Fibroblast of lung (primary cell): ENCODE measurements at regions not wholly inside any gene's neighbourhood (a gene's known extent, or its start where the extent isn't known, plus 50 kb on each side); places are given as distances from the start of the nearest gene placed in this dataset.
A peak's percentile ranks its signal among the peaks of the same experiment; 100 is the strongest.

Experiments
- EZH2 ChIP-seq: IDR thresholded peaks from 2 replicates; pipeline ENCODE4 v1.5.1; 2012; ENCODE audit warnings: low read length, control low read depth, mild to moderate bottlenecking; ENCODE audit errors: missing control alignments
- TF ChIP-seq, protein P1 (sequence below), 2 donors: IDR thresholded peaks in 1 of 2; conservative IDR thresholded peaks in 1 of 2; 1 replicate in 1 of 2; 2 replicates in 1 of 2; pipeline ENCODE4 v1.5.1; 2011 to 2012; ENCODE audit warnings: low read length in 2 of 2, control low read depth in 1 of 2, inconsistent platforms in 1 of 2, low read depth in 1 of 2, mild to moderate bottlenecking in 1 of 2

DNA sequence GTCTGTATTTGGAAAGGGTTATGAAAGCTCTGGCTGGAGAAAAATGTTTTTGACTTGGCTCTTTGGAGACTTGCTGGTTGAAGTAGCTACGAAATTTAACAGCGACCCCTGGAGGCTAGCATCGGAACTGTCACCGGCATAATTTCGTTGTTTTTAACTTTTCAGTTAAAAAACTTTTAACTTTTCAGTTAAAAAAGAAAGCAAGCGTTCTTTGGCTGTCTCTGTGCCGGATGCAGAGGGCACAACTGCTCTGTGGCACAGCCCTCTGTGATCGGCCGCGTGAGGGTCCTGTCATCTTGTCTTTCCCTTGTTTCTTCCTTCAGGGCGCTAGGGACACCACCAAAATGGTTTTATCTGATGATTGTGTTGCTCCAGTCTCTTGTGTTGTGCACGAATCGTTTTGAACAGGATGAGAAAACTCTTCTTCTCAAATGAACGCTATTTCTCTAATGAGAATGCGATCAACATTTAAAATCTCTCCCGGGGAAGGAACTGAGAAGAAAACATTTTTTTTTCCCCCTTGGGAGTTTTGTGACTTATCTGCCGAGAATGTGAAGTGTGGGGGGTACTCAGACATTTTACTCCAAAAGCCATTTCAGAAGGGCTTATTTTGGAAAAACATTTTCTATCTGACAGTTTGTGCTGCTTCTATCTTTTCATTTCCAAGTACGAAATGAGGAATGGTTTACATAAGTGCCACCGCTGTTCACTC is 57.1 kb downstream of the ADCYAP1 start:
- TF ChIP-seq, protein P1, sequence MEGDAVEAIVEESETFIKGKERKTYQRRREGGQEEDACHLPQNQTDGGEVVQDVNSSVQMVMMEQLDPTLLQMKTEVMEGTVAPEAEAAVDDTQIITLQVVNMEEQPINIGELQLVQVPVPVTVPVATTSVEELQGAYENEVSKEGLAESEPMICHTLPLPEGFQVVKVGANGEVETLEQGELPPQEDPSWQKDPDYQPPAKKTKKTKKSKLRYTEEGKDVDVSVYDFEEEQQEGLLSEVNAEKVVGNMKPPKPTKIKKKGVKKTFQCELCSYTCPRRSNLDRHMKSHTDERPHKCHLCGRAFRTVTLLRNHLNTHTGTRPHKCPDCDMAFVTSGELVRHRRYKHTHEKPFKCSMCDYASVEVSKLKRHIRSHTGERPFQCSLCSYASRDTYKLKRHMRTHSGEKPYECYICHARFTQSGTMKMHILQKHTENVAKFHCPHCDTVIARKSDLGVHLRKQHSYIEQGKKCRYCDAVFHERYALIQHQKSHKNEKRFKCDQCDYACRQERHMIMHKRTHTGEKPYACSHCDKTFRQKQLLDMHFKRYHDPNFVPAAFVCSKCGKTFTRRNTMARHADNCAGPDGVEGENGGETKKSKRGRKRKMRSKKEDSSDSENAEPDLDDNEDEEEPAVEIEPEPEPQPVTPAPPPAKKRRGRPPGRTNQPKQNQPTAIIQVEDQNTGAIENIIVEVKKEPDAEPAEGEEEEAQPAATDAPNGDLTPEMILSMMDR (conservative IDR thresholded peaks at IDR 0.05 in 1 of 2, IDR thresholded peaks at IDR 0.05 in 1 of 2; ENCODE audit: low read depth in 1 of 2, low read length in 2 of 2) = peak; percentile 92
- TF ChIP-seq EZH2 = no peak
